GM23248 (cell line): ENCODE measurements at regions not wholly inside any gene's neighbourhood (a gene's known extent, or its start where the extent isn't known, plus 50 kb on each side); places are given as distances from the start of the nearest gene placed in this dataset.

Experiments used
- DNase-seq: peaks from one replicate; pipeline ENCODE4 v3.0.0-alpha.2; 2015
- H2AFZ ChIP-seq: fragments of 200-600 bp; sonication (generic); 2 replicates; pipeline ENCODE4 v1.6.1; 2016; ENCODE audit warnings: antibody characterized with exemption
- H3F3A ChIP-seq: fragments of 200-600 bp; sonication (generic); 2 replicates; pipeline ENCODE4 v1.6.1; 2016; ENCODE audit warnings: mild to moderate bottlenecking, antibody characterized with exemption, mixed run types; ENCODE audit not compliant: insufficient read depth
- H3K27ac ChIP-seq: fragments of 200-600 bp; sonication (generic); 2 replicates; pipeline ENCODE4 v1.5.1; 2016; ENCODE audit warnings: mild to moderate bottlenecking
- H3K27me3 ChIP-seq: fragments of 200-600 bp; sonication (generic); replicated peaks from 2 replicates; pipeline ENCODE4 v1.6.1; 2016; ENCODE audit warnings: mild to moderate bottlenecking; ENCODE audit not compliant: insufficient read depth
- H3K36me3 ChIP-seq: fragments of 200-600 bp; sonication (generic); 2 replicates; pipeline ENCODE4 v1.6.1; 2016; ENCODE audit warnings: low read depth, mild to moderate bottlenecking
- H3K4me1 ChIP-seq: fragments of 200-600 bp; sonication (generic); 2 replicates; pipeline ENCODE4 v1.6.1; 2016; ENCODE audit warnings: mild to moderate bottlenecking; ENCODE audit not compliant: insufficient read depth
- H3K4me2 ChIP-seq: fragments of 200-600 bp; sonication (generic); one replicate; pipeline ENCODE4 v1.6.1; 2016; ENCODE audit warnings: mild to moderate bottlenecking; ENCODE audit not compliant: unreplicated experiment
- H3K4me3 ChIP-seq: fragments of 200-600 bp; sonication (generic); 2 replicates; pipeline ENCODE4 v1.5.1; 2016; ENCODE audit warnings: mild to moderate bottlenecking
- H3K79me2 ChIP-seq: fragments of 200-600 bp; sonication (generic); 2 replicates; pipeline ENCODE4 v1.6.1; 2016; ENCODE audit warnings: mild to moderate bottlenecking; ENCODE audit not compliant: insufficient read depth
- H3K9ac ChIP-seq: fragments of 200-600 bp; sonication (generic); 2 replicates; pipeline ENCODE4 v1.6.1; 2016; ENCODE audit warnings: mild to moderate bottlenecking
- H3K9me2 ChIP-seq: fragments of 200-600 bp; sonication (generic); 2 replicates; pipeline ENCODE4 v1.6.1; 2016; ENCODE audit warnings: mixed run types, mild to moderate bottlenecking, moderate library complexity; ENCODE audit not compliant: insufficient read depth
- H3K9me3 ChIP-seq: fragments of 200-600 bp; sonication (generic); one replicate; pipeline ENCODE4 v1.6.1; 2017; ENCODE audit warnings: low read depth
- H4K20me1 ChIP-seq: fragments of 200-600 bp; sonication (generic); 2 replicates; pipeline ENCODE4 v1.6.0; 2016; ENCODE audit not compliant: insufficient read depth
- EZH2 ChIP-seq: fragments of 200-600 bp; sonication (generic); IDR thresholded peaks from 2 replicates; pipeline ENCODE4 v1.6.1; 2018; ENCODE audit warnings: antibody characterized with exemption, mild to moderate bottlenecking; ENCODE audit not compliant: insufficient read depth, poor library complexity, severe bottlenecking
- EZH2phosphoT487 ChIP-seq: fragments of 200-600 bp; sonication (generic); IDR thresholded peaks from 2 replicates; pipeline ENCODE4 v1.6.1; 2018; ENCODE audit warnings: antibody characterized with exemption, moderate library complexity, mild to moderate bottlenecking, low read depth; ENCODE audit not compliant: insufficient read depth
- WGBS, 2 experiments: methylation state at CpG; one replicate each; pipeline ENCODE4 v1.1.6; 2015 to 2017; ENCODE audit warnings: low lambda C conversion rate in 2 of 2, low coverage in 1 of 2; ENCODE audit errors: missing lambda C conversion rate in 2 of 2; 5-methylcytosine and 5-hydroxymethylcytosine counted together
- in situ Hi-C: fragments of 300-500 bp; cut with MboI; formaldehyde crosslinking; loops from 2 replicates; pipeline ENCODE4 v1.15.0; 2020

DNA sequence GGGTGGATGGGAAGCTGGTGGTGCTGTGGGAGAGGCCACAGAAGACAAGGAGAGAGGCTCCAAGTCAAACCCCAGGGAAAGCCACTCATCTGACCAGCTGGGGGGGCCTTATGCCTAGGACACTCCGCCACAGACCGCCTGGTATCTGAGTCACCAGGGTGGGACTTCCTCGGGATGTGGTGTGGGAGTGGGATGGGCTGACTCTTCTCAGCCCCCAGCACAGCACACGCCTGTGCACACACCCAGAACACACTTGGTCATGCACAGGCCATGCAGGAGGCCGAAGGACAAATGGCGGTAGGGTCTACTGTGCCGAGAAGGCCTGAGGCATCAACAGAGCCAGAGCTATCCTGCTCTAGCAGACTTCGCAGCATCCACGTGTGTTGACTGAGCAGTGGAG lies 136.4 kb downstream of the INHBB start:
- Histone ChIP-seq H3K9ac (no peak overlapping the region), H3K79me2 (no peaks in the 10 kb centered on the region), H3K27ac (no peak overlapping the region), H3K9me2 (no peaks in the 10 kb centered on the region), H3K27me3 (no peaks in the 10 kb centered on the region), H3K4me3 (no peak overlapping the region), H3K9me3 (no peaks in the 10 kb centered on the region), H3K4me2 (no peak overlapping the region), H3K4me1 (no peaks in the 10 kb centered on the region), H3K36me3 (no peaks in the 10 kb centered on the region), H4K20me1 (no peaks in the 10 kb centered on the region), H3F3A (no peaks in the 10 kb centered on the region), H2AFZ (no peak overlapping the region)
- DNase-seq, result no peak
- in situ Hi-C loops, result no loop called here
- no peak for TF ChIP-seq EZH2phosphoT487
- TF ChIP-seq EZH2, result no peak
- WGBS, 2 experiments, result 85 to 86% methylated on average over 9 of the region's 9 CpGs

DNA sequence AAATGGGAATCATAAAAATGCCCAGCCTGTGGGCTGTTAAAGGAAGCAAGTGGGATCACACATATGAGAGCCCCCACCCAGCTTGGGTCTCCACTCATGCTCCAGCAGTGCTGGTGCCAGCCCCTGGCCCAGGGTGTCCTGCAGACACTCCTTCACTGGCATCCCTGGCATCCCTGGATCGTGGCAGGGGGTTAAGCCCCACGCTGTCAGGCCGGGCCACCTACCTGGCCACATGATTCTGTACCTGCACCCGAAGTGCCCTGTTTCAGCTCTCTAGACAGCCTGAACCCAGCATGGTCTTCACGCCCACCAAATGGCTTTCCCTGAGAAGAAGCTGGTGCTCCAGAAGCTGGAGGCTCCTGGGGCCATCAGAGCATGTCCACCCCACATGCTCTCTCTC lies 137.4 kb downstream of the INHBB start:
- no peak for DNase-seq
- no peaks in the 10 kb centered on the region for H3F3A ChIP-seq
- H3K79me2 ChIP-seq, result no peaks in the 10 kb centered on the region
- TF ChIP-seq EZH2phosphoT487 (no peak), EZH2 (no peak)
- no peak overlapping the region for H2AFZ ChIP-seq
- H3K27me3 ChIP-seq, result no peaks in the 10 kb centered on the region
- no peak overlapping the region for H3K4me3 ChIP-seq
- H3K4me1 ChIP-seq, result no peaks in the 10 kb centered on the region
- 75 to 77% methylated on average over 5 of the region's 5 CpGs for WGBS, 2 experiments
- H3K27ac ChIP-seq, result no peak overlapping the region
- no peak overlapping the region for H3K4me2 ChIP-seq
- H4K20me1 ChIP-seq, result no peaks in the 10 kb centered on the region
- in situ Hi-C loops, result no loop called here
- H3K9me2 ChIP-seq, result no peaks in the 10 kb centered on the region
- H3K9ac ChIP-seq, result no peak overlapping the region
- H3K36me3 ChIP-seq, result no peaks in the 10 kb centered on the region
- no peaks in the 10 kb centered on the region for H3K9me3 ChIP-seq

DNA sequence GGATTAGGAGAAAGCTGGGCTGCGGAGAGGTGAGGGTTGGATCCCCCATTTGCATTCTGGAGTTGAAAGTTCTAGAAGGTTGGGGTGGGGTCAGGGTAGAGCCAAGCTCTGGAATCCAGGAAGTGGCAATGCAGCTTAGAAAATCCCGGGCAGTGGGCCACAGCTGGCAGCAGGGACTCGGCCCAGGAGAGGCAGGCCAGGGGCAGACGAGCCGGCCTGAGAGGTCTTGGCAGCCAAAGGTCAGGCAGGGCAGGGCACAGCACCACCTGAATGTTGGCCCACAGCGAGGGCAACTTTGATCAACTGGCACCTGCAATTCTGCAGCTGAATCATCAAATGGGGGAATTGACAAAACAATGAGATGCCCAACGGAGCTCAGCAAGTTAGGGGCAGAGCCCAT lies 139.2 kb downstream of the INHBB start:
- no peak overlapping the region for H2AFZ ChIP-seq
- in situ Hi-C loops, result no loop called here
- no peaks in the 10 kb centered on the region for H3K36me3 ChIP-seq
- H3K27me3 ChIP-seq, result no peaks in the 10 kb centered on the region
- no peaks in the 10 kb centered on the region for H3K9me3 ChIP-seq
- no peak for DNase-seq
- H3K79me2 ChIP-seq, result no peaks in the 10 kb centered on the region
- H3K9ac ChIP-seq, result no peak overlapping the region
- TF ChIP-seq EZH2phosphoT487 (no peak), EZH2 (no peak)
- no peaks in the 10 kb centered on the region for H4K20me1 ChIP-seq
- no peaks in the 10 kb centered on the region for H3K9me2 ChIP-seq
- no peak overlapping the region for H3K4me3 ChIP-seq
- no peaks in the 10 kb centered on the region for H3K4me1 ChIP-seq
- 77 to 78% methylated on average over 7 of the region's 7 CpGs for WGBS, 2 experiments
- H3K27ac ChIP-seq, result no peak overlapping the region
- no peaks in the 10 kb centered on the region for H3F3A ChIP-seq
- no peak overlapping the region for H3K4me2 ChIP-seq

DNA sequence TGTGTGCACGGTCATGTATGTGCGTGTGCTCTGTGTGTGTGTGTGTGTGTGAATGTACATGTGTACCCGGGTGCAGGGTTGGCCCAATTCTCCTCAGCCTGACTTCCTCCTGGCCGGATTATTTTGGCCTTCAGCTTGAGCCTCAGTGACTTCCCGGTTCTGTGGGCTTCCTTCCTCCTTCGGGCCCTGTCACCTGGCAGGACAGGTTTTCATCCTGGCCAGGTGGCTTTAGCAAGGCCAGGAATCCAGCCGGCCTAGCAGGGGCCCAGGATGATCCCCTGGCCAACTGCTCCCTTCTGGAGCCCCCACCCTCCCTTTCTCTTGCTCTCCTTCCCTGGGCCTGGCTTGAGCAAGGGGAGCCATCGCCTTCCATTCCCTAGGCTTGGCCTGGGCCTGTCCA lies 140.5 kb downstream of the INHBB start:
- no peaks in the 10 kb centered on the region for H3K9me3 ChIP-seq
- H3K79me2 ChIP-seq, result no peaks in the 10 kb centered on the region
- no peak for TF ChIP-seq EZH2phosphoT487
- no peak for TF ChIP-seq EZH2
- H3K4me1 ChIP-seq, result no peaks in the 10 kb centered on the region
- no peak overlapping the region for H3K9ac ChIP-seq
- no peak overlapping the region for H2AFZ ChIP-seq
- no peaks in the 10 kb centered on the region for H4K20me1 ChIP-seq
- H3K9me2 ChIP-seq, result no peaks in the 10 kb centered on the region
- no peaks in the 10 kb centered on the region for H3K36me3 ChIP-seq
- H3K4me2 ChIP-seq, result no peak overlapping the region
- no peak for DNase-seq
- H3K27me3 ChIP-seq, result no peaks in the 10 kb centered on the region
- no peak overlapping the region for H3K27ac ChIP-seq
- WGBS, 2 experiments, result 61 to 65% methylated on average over 8 of the region's 8 CpGs
- H3K4me3 ChIP-seq, result no peak overlapping the region
- in situ Hi-C loops, result no loop called here
- H3F3A ChIP-seq, result no peaks in the 10 kb centered on the region

DNA sequence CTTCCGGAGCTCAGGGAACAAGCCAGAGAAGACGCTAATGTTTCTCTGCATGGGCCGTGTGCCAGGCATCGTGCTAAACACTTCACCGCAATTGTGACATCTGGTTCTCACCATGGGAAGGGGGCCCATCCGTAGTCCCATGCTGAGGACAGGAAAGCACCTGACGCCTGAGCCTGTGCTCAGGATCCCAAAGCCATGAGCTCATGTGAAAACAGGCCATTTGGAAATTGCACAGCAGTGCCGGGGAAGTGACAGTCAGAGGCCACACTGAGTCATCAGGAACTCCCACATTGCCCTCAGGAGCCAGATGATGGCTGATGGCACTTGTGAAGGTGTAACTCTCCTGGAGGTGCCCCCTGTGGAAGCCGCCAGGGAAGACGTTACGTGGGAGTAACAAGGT lies 141.0 kb downstream of the INHBB start:
- TF ChIP-seq EZH2phosphoT487 (no peak), EZH2 (no peak)
- no peaks in the 10 kb centered on the region for H3K79me2 ChIP-seq
- no peak overlapping the region for H3K4me2 ChIP-seq
- H2AFZ ChIP-seq, result no peak overlapping the region
- no peak overlapping the region for H3K9ac ChIP-seq
- H3K9me3 ChIP-seq, result no peaks in the 10 kb centered on the region
- H4K20me1 ChIP-seq, result no peaks in the 10 kb centered on the region
- 52 to 56% methylated on average over 11 of the region's 11 CpGs for WGBS, 2 experiments
- no peaks in the 10 kb centered on the region for H3F3A ChIP-seq
- no peaks in the 10 kb centered on the region for H3K9me2 ChIP-seq
- no peak overlapping the region for H3K27ac ChIP-seq
- no peaks in the 10 kb centered on the region for H3K4me1 ChIP-seq
- H3K27me3 ChIP-seq, result no peaks in the 10 kb centered on the region
- peak; percentile 45 for DNase-seq
- no peak overlapping the region for H3K4me3 ChIP-seq
- in situ Hi-C loops, result no loop called here
- H3K36me3 ChIP-seq, result no peaks in the 10 kb centered on the region
